OCI-LY1 (cell line): ENCODE measurements at regions not wholly inside any gene's neighbourhood (a gene's known extent, or its start where the extent isn't known, plus 50 kb on each side); places are given as distances from the start of the nearest gene placed in this dataset.

Source experiments
- H2AFZ ChIP-seq: fragments of 200-600 bp; sonication (generic), shearing (Covaris generic); 2 replicates; pipeline ENCODE4 v1.6.0; 2014; ENCODE audit warnings: antibody characterized with exemption, mild to moderate bottlenecking, low read length
- H3F3A ChIP-seq: fragments of 200-600 bp; sonication (generic), shearing (Covaris generic); 2 replicates; pipeline ENCODE4 v1.6.0; 2014; ENCODE audit warnings: mild to moderate bottlenecking, antibody characterized with exemption, low read length, moderate library complexity; ENCODE audit not compliant: insufficient read depth
- H3K27ac ChIP-seq: fragments of 200-600 bp; sonication (generic); 2 replicates; pipeline ENCODE4 v1.5.1; 2014; ENCODE audit warnings: low read length, mixed run types, mild to moderate bottlenecking, low read depth; ENCODE audit not compliant: poor library complexity, severe bottlenecking
- H3K27me3 ChIP-seq: fragments of 200-600 bp; sonication (generic); 2 replicates; pipeline ENCODE4 v1.6.0; 2014; ENCODE audit warnings: antibody characterized with exemption, mild to moderate bottlenecking, low read length, moderate library complexity; ENCODE audit not compliant: insufficient read depth
- H3K36me3 ChIP-seq: fragments of 200-600 bp; sonication (generic); 2 replicates; pipeline ENCODE4 v1.6.1; 2014; ENCODE audit warnings: mild to moderate bottlenecking, antibody characterized with exemption, low read length, moderate library complexity, mixed read lengths; ENCODE audit not compliant: insufficient read depth
- H3K4me1 ChIP-seq: fragments of 200-600 bp; sonication (generic); 2 replicates; pipeline ENCODE4 v1.5.1; 2014; ENCODE audit warnings: mild to moderate bottlenecking, low read length, moderate library complexity; ENCODE audit not compliant: insufficient read depth, severe bottlenecking
- H3K4me2 ChIP-seq: fragments of 200-600 bp; sonication (generic), shearing (Covaris generic); 2 replicates; pipeline ENCODE4 v1.6.1; 2014; ENCODE audit warnings: low read length
- H3K4me3 ChIP-seq: fragments of 200-600 bp; sonication (generic); 2 replicates; pipeline ENCODE4 v1.5.1; 2014; ENCODE audit warnings: low read length, low read depth, mild to moderate bottlenecking, mixed read lengths; ENCODE audit not compliant: poor library complexity, severe bottlenecking
- H3K79me2 ChIP-seq: fragments of 200-600 bp; shearing (Covaris generic); 2 replicates; pipeline ENCODE4 v1.6.1; 2016; ENCODE audit warnings: mixed run types, low read length, mixed read lengths; ENCODE audit not compliant: insufficient read depth
- H3K9ac ChIP-seq: fragments of 200-600 bp; sonication (generic), shearing (Covaris generic); 2 replicates; pipeline ENCODE4 v1.6.1; 2014; ENCODE audit warnings: mild to moderate bottlenecking, low read length, mixed read lengths
- H3K9me2 ChIP-seq: fragments of 200-600 bp; sonication (generic), shearing (Covaris generic); 2 replicates; pipeline ENCODE4 v1.6.1; 2014; ENCODE audit warnings: low read depth, mild to moderate bottlenecking, low read length, mixed read lengths
- H3K9me3 ChIP-seq: fragments of 200-600 bp; shearing (Covaris generic); 2 replicates; pipeline ENCODE4 v1.6.1; 2014; ENCODE audit warnings: low read length, mixed read lengths
- H4K20me1 ChIP-seq: fragments of 200-600 bp; sonication (generic), shearing (Covaris generic); 2 replicates; pipeline ENCODE4 v1.6.0; 2016; ENCODE audit warnings: mild to moderate bottlenecking, low read length; ENCODE audit not compliant: insufficient read depth
- EZH2 ChIP-seq: fragments of 200-600 bp; sonication (generic), shearing (Covaris generic); IDR thresholded peaks from 2 replicates; pipeline ENCODE4 v1.8.0; 2017; ENCODE audit warnings: borderline replicate concordance, mixed run types, mild to moderate bottlenecking, antibody characterized with exemption, low read length, moderate library complexity, mixed read lengths
- TF ChIP-seq, protein P1 (sequence below): fragments of 200-600 bp; sonication (generic), shearing (Covaris generic); IDR thresholded peaks from 2 replicates; pipeline ENCODE4 v1.5.1; 2017; ENCODE audit warnings: mild to moderate bottlenecking, antibody characterized with exemption, low read length, moderate library complexity, mixed read lengths

DNA sequence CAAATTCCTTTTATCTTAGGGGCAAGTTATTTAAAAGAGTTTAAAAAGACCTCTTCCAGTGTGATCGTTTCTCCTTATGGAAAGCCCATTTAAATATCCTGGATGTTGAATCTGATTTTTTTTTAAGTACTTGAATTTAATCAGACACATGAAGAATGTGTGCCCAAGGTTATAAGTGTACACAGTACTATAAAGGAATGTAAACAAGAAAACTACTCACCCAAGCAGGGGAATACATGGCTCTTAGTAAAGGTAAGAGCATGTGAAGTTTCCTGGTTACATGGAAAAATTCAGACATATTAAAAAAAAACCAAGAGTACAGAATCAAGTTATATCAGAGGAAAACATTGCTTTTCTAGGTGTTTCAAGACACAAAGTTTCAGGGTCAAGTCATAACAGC lies 546.9 kb downstream of the MATN1 start:
- TF ChIP-seq EZH2: no peak
- TF ChIP-seq, protein P1, sequence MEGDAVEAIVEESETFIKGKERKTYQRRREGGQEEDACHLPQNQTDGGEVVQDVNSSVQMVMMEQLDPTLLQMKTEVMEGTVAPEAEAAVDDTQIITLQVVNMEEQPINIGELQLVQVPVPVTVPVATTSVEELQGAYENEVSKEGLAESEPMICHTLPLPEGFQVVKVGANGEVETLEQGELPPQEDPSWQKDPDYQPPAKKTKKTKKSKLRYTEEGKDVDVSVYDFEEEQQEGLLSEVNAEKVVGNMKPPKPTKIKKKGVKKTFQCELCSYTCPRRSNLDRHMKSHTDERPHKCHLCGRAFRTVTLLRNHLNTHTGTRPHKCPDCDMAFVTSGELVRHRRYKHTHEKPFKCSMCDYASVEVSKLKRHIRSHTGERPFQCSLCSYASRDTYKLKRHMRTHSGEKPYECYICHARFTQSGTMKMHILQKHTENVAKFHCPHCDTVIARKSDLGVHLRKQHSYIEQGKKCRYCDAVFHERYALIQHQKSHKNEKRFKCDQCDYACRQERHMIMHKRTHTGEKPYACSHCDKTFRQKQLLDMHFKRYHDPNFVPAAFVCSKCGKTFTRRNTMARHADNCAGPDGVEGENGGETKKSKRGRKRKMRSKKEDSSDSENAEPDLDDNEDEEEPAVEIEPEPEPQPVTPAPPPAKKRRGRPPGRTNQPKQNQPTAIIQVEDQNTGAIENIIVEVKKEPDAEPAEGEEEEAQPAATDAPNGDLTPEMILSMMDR: no peak
- Histone ChIP-seq H2AFZ (no peak overlapping the region), H3K27me3 (no peaks in the 10 kb centered on the region), H3K9ac (no peak overlapping the region), H3K9me3 (no peaks in the 10 kb centered on the region), H3K4me2 (no peak overlapping the region), H3K9me2 (no peaks in the 10 kb centered on the region), H3K79me2 (no peaks in the 10 kb centered on the region), H3K36me3 (no peaks in the 10 kb centered on the region), H3K27ac (no peak overlapping the region), H4K20me1 (no peaks in the 10 kb centered on the region), H3F3A (no peaks in the 10 kb centered on the region), H3K4me1 (no peaks in the 10 kb centered on the region), H3K4me3 (no peak overlapping the region)

DNA sequence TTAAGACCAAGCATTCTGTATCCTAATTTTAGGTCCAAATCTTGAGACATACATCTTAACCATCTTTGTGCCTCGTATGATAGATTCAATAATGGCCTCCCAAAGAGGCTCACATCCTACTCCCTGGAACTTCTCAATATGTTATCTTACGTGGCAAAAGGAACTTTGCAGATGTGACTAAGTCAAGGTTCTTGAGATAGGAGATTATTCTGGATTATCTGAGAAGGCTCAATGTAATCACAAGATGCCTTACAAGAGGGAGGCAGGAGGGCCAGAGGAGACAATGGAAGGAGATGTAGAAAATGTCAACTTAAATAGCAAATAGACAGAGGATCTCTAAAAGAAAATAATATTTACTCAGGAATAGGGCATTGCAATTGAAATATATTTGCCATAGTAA lies 548.9 kb downstream of the MATN1 start:
- H3K4me3 ChIP-seq: no peak overlapping the region
- H3K4me1 ChIP-seq: no peaks in the 10 kb centered on the region
- no peak overlapping the region for H3K9ac ChIP-seq
- no peak overlapping the region for H2AFZ ChIP-seq
- TF ChIP-seq EZH2: no peak
- TF ChIP-seq, protein P1: no peak
- no peaks in the 10 kb centered on the region for H3K36me3 ChIP-seq
- H3K9me3 ChIP-seq: no peaks in the 10 kb centered on the region
- H4K20me1 ChIP-seq: no peaks in the 10 kb centered on the region
- no peaks in the 10 kb centered on the region for H3K27me3 ChIP-seq
- H3K27ac ChIP-seq: no peak overlapping the region
- no peaks in the 10 kb centered on the region for H3K79me2 ChIP-seq
- H3K4me2 ChIP-seq: no peak overlapping the region
- no peaks in the 10 kb centered on the region for H3K9me2 ChIP-seq
- no peaks in the 10 kb centered on the region for H3F3A ChIP-seq

DNA sequence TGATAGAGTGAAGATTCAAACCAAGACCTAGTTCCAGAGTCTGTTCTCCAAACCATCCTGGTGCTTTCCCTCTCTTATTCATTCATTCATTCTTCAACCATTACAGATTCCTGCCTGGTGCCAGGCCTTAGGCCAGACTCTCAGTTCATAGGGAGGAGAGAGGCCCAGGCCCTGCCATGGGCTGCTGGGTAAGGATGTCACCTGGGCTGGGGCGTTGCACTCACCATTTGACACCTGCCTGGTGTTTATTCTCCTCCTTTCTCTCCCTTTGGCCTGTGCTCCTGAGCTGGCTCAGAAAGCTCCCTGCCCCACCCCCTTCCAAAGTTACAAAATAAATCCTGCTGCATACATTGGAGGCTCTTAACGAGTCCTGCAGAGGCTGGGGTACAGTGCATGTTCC lies 549.8 kb downstream of the MATN1 start:
- Histone ChIP-seq H4K20me1 (no peaks in the 10 kb centered on the region), H3K27me3 (no peaks in the 10 kb centered on the region), H2AFZ (no peak overlapping the region), H3K9me3 (no peaks in the 10 kb centered on the region), H3K36me3 (no peaks in the 10 kb centered on the region), H3K9ac (no peak overlapping the region), H3K4me2 (no peak overlapping the region), H3K9me2 (no peaks in the 10 kb centered on the region), H3K27ac (no peak overlapping the region), H3F3A (no peaks in the 10 kb centered on the region), H3K79me2 (no peaks in the 10 kb centered on the region), H3K4me1 (no peaks in the 10 kb centered on the region), H3K4me3 (no peak overlapping the region)
- no peak for TF ChIP-seq EZH2
- TF ChIP-seq, protein P1: no peak
